GM21717 (cell line): ENCODE measurements at regions not wholly inside any gene's neighbourhood (a gene's known extent, or its start where the extent isn't known, plus 50 kb on each side); places are given as distances from the start of the nearest gene placed in this dataset.

Source experiments
- ATAC-seq: cut with Tn5 transposase; IDR thresholded peaks from one replicate; pipeline ENCODE4 v1.9.1; 2021; ENCODE audit warnings: mild to moderate bottlenecking, moderate library complexity; ENCODE audit not compliant: unreplicated experiment

- ATAC-seq, result no peak
Observed at GRCh38 chr6:98498144-98498775, 336.1 kb upstream of the POU3F2 start.

GRCh38 chr6:98498866-98499265 is 335.5 kb upstream of the POU3F2 start:
- no peak for ATAC-seq

GRCh38 chr6:98514073-98514720 is 320.2 kb upstream of the POU3F2 start:
- no peak for ATAC-seq

GRCh38 chr6:98514796-98515195 is 319.6 kb upstream of the POU3F2 start:
- no peak for ATAC-seq

- no peak for ATAC-seq
Observed at GRCh38 chr6:98516206-98516605, 318.2 kb upstream of the POU3F2 start.

GRCh38 chr6:98516866-98517265 is 317.5 kb upstream of the POU3F2 start:
- no peak for ATAC-seq

DNA sequence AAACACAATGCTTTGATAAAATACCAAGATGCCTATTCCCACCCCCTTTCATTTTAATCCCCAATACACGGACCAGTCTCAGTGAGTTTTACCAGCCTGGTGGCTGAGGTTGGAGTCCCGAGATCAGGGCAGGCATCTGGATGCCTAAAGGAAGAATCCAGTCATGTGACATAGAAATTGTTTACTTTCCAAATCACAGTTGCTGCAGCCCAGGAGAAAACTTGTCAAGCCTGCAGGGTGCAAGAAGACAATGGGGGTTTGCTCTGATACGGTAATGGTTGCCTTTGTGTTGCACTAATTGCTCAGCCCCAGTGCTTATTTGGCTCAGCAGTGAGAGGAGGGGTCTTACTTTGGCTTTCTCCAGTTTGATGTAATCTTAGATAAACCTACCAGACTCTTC is 308.5 kb upstream of the POU3F2 start:
- no peak for ATAC-seq

DNA sequence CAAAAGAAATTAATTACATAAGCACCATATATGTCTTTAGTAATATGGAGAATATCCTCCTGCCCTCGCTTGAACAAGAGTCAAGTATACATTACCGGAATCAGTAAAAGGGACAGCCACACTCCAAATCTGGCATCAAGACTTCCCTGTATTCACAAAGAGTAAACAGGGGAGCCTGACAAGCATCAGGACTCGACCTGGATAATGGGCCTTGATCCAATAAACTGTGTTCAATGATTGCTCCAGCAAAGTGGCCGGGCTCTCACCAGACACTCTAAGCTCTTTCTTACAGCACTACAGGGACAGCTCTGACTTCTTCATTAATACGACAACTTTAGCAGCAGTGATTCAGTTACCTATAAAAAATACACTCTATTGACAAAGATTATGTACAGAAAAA is 307.9 kb upstream of the POU3F2 start:
- ATAC-seq, result no peak

DNA sequence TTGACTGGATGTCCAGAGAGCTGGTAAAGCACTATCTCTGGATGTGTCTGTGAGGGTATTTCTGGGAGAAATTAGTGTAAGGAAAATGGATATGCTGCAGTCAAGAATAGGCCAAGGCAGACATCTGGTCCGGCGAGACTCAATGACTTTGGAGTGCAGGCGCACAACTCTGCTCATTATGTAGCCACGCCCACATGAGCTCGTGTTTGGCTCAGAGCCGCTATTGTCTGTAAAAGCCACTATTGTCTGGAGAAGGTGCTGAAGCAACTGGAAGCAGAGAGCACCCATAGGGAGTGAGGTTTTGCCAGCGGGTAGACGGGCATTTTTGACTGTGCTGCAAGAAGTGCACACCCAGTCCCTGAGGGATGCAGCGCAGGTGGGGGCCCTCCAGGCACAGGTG is 305.0 kb upstream of the POU3F2 start:
- ATAC-seq, result no peak

DNA sequence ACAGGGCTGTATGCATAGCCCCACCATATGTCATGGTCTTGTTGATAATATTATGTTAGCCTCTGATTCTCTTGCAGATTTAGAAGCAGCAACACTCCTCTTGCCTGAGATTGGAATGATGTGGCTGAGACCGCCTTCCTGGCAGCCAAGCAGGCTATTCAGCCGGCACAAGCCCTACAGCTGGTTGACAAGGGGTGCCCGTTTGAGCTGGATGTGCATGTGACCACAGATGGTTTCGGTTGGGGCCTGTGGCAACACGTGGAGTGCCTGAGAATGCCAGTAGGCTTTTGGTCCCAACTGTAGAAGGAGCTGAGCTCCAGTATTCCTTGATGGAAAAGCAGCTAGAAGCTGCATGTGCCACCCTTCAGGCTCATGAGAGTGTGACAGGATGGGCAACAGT is 303.6 kb upstream of the POU3F2 start:
- ATAC-seq, result no peak

DNA sequence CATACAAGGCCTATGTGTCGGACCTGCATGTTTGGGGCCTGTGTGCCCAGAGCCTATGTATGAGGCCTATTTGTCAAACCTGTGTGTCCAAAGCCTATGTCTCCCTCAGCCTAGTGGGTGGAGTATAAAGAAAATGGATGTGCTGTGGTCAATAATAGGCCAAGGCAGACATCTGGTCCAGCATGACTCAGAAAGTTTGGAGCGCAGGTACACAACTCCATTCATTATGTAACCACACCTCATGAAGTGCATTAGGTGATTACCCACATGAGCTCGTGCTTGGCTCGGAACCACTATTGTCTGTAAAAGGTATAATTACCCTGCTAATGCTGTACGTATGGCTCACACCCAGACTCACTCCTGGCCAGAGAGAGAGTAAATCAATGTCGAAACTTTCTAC is 302.4 kb upstream of the POU3F2 start:
- no peak for ATAC-seq

- ATAC-seq, result peak; percentile 76
Observed at GRCh38 chr6:98539741-98540140, 294.6 kb upstream of the POU3F2 start.

- ATAC-seq, result no peak
Observed at GRCh38 chr6:98546376-98546775, 288.0 kb upstream of the POU3F2 start.

DNA sequence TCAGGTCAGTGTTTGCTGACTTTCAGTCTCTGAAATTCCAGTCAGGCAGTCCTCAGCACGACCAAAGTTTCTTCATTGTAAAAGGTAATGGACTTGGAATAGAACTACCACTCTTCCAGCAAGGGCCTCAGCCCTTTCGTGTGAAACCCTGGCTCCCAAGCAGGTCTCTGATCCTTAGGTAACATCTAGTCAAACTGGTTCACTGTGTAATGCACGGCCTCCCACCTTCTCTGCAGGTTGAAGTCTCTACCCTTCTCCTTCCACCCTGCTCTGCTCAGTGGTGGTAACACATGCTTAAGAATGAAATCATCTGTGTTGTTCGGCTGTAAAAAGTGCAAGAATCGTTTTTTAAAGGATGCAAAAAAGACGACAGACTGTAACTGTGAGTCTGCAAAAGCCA is 287.2 kb upstream of the POU3F2 start:
- no peak for ATAC-seq

- ATAC-seq, result no peak
Observed at GRCh38 chr6:98547634-98548033, 286.7 kb upstream of the POU3F2 start.

- no peak for ATAC-seq
Observed at GRCh38 chr6:98548301-98548700, 286.1 kb upstream of the POU3F2 start.

GRCh38 chr6:98560418-98560817 is 274.0 kb upstream of the POU3F2 start:
- ATAC-seq, result no peak

DNA sequence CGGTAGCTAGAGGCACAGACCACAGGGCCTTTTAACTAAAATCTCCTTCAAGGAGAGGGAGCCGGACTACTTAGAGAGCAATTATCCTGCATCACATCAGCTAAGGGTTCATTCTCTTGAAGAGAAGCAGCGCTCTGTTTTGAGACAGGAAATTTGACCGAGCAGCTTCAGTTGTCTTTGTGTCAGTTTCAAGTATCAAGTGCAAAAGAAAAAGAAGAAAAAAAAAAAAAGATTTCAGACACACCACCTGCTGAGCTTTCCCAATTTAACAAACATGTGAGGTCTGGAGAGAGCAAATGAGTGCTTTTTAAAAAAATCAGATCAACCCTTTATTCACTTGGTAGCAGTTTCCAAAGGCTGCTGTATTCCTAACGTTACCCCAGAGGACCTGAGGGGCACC is 273.5 kb upstream of the POU3F2 start:
- no peak for ATAC-seq

DNA sequence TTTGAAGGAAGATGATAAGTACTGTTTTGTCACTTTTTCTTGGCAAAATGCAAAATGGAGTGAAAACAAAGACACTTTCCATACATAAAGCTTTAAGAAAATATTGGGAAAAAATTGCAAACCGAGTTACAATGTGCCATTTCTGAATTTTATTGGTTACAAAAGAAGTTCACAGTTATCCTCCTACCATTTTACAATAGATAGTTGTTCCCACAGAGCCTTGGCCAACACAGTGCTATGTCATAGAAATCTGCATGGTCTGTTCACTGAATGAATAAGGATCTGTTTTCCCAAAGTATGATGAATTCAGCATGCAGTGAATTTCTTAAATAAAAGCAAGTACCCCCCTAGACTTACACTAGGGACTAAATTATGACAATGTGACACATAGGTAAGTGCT is 268.2 kb upstream of the POU3F2 start:
- no peak for ATAC-seq

DNA sequence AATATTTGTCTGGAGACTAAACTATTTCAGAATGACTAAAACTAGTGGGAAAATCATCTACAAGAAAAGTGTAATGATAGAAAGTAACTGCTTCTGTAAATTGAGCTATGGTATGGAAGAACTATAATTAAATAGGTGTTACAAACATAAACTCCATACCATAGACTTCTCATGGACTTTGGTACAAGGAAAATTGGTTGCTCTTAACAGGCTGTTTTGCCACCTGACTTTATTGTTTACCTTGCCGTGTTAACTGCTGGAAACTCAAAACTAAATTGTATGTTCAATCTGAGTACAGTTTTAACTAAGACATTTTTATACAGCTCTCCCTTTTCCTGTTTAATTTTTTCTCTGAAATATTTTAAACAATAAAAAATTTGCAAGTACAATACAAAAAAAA is 261.8 kb upstream of the POU3F2 start:
- no peak for ATAC-seq

DNA sequence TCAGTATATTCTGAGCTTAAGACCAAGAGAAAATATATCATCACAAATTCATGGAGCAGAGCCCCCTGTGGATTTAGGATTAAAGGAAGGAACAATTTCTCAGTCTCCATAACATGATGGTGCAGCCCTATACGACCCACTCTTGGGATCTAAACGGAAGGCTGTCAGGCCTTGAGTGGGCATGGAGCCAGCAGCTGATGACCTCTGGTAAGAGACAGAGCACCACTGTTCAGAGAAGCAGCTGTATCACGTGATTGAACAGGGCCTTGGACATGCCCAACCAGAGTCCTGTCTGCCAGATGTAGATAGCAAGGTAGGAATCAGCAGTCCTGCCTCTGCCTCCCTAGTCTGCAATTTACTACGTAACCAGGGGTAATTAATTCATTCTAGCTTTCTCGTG is 259.4 kb upstream of the POU3F2 start:
- ATAC-seq, result no peak

DNA sequence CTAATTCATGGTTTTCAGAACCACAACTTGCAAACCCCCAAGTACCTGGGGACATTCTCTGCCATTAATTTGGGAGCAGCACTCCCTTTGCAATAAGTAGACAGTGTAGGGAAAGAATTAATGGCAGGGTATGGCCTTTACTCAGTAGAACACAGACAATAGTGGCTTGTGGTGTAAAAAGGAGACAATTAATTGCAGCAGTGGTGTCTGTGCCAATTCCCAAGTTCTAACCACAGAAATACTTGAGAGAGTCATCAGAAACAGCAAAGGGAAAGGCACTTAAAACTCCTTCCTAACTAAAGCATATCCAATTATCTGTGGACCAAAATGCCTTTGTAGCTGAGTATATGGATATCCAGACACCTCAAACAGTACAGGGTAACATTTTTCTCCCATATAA is 257.6 kb upstream of the POU3F2 start:
- ATAC-seq, result no peak

DNA sequence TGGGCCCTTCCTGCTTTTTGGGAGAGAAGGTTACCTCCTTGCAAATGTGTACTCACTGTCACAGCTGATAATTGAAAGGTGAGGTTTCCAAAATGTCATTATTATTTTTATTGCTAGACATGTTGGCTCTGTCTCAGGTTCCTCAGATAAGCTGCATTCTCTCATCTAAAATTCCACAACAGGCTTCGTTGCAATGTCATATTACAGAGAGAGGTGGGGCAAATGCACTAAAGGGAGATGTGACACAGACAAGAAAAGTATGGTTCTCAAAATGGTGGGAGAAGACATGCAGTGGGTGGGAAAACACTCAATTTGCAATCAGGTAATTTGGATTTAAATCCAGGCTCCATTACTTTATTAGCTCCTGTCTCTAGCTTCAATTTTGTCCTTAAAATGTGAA is 256.4 kb upstream of the POU3F2 start:
- no peak for ATAC-seq
